Suppressor macrophage treated with lipopolysaccharide for 4 hours (primary cell): ENCODE measurements at regions not wholly inside any gene's neighbourhood (a gene's known extent, or its start where the extent isn't known, plus 50 kb on each side); places are given as distances from the start of the nearest gene placed in this dataset.

ENCODE experiments used
- DNase-seq: peaks from one replicate; pipeline ENCODE4 v3.0.0-alpha.2; 2020

DNA sequence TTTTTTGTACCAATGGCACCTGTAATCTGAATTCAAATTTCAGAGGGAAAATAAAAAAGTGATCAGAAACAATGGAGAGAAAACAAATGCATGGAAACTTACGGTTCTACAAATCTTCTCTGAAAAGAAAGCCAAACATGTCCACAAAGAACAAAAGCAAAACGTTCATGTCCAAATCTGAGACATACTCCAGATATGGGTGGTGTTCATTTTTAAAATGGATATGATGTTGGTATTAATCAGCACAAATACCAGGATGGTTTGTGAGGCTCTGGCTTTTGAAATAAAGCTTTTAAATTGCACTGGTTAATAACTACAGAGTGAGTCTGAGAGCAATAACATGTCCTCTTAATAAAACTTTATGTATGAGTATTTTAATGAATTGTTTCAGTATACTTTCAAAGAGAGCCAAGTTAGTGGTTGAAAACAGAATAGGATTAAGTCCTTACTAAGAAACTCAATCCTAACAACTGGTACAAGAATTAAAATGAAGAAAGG, 366.4 kb downstream of the INHBA start:
- DNase-seq, result no peak

DNA sequence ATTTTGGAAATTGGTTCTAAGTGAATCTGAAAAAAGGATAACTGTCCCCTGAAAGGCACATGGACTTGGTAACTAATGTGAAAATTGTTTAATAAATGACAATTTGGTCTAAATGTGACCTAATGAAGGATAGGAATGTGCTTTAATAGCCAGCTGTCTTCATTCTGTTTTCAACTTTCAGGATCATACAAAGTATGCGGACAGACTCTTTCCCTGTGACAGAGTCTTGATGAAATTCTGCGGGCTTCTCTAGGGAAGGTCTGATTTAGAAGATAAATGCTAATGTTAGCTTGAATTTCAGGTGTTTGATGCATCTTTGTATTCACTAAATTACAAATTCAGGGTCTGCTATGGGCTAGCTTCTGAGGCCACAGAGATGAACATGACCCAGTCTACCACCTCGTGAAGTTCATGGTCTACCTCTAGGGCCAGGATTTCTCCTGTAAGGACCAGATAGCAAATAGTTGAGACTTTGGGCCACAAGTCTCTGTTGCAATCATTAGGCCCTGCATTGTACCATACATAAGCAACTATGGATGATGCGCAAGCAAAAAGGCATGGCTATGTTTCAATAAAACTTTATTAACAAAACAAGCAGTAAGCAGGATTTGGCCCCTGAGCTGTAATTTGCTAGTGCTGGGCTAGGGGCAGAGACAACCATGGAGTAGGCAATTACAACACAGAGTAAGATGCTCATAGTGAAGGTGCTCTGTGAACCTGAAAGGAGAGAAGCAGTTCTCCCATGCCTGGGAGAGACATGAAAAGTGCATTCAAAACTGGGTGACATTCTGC, 368.6 kb downstream of the INHBA start:
- no peak for DNase-seq

DNA sequence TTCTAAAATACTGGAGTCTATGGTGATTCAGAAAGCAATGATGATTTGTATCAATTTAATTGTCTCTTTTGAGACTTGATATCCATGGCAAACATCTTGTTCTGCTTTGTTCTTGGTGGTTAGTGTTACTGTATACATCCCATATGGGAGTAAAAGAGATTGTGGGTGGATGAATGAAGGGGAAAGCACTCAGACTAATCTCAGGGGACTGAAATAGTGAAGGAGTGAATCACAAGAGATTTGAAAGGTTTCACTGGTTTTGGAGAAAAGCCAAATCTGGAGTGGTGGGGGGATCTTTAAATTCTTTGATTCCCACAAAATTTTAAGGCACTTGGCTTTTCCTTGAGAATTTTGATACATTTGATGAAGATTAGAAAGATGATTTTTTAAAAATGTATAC, 369.4 kb downstream of the INHBA start:
- no peak for DNase-seq

DNA sequence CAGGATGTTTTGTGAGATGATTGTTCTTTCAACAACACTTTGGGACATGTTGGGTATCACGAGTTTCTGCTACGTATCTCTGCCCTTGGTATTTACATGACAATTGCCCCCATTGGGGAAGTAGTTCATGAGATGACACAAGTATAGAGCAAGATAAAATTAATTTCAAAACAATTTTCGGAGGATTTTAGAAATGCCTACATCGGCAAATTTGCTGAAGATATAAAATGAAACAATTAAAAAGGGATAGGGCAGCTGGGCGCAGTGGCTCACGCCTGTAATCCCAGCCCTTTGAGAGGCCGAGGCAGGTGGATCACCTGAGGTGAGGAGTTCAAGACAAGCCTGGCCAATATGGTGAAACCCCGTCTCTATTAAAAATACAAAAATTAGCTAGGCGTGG, 371.7 kb downstream of the INHBA start:
- no peak for DNase-seq

DNA sequence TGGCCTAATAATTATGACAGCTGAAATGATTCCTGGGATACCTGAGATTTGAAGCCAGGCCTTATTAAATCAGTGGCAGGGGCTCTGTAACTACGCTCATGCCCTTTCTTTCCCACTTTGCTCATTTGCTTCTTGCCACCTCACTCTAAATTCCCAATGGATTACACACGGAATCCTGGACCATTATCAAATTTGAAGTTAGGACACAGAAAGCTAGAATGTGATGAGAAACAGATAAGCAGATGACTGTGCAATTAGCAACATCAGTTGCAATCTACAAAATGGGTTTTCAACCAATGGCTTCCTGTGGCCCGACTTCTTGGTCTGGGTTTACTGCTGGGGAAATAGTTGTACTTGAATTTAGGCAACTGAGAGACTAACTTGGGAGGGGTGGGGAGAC, 374.3 kb downstream of the INHBA start:
- DNase-seq, result no peak

DNA sequence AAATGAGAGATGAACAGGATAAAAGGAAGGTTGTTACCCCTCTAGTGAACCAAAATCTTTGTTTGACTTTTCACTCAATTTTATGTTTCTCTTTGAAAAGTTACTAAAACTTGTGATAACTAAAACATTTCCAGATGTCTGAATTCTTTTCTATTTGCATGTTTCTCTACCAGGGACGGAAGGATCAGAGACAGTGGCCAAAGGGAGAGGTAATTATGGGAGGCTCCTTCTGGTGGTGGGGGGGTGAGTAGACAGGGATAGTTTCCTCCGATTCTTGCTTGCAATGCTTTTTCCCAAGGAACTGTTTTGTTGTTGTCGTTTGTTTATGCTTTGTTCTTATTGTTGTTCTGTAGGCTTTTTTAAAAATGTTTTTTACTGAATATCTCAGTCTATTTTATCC, 374.8 kb downstream of the INHBA start:
- no peak for DNase-seq

DNA sequence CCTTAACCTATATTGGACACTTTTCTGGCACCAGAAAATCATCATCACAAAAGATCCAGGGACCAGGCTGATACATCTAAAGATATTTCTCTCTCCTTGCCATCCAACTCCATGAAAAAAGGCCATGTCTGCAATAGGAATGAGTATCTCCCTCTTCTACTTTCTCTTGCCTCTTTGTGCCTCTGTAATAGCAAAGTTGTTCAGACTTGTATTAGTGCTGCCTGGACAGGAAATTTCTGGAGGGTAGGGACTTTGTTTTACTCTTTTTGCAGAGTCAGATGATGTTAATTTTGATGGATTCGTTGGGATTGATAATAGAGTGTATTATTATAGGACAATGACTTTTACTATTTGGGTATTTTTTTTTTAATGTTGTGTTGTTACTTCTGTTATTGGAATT, 376.3 kb downstream of the INHBA start:
- DNase-seq, result no peak

DNA sequence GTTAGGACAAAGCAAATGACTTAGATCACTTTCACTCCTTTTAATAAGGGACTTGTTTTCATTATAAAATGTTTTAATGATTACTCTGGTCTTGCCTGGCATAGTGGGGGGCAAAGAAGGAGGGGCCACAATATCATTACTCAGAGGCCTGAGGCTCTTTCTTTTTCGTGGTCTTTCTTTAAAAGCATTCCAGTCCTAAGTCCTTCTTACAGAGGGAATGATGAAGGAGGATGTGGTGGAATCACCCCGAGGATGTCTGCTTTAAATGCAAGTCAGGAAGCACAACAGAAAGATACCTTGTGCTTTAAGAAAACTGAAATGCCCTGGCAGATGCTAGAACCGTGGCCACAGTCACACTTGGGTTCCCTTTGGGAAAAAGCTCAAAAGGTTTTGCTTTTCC, 379.1 kb downstream of the INHBA start:
- DNase-seq, result no peak

DNA sequence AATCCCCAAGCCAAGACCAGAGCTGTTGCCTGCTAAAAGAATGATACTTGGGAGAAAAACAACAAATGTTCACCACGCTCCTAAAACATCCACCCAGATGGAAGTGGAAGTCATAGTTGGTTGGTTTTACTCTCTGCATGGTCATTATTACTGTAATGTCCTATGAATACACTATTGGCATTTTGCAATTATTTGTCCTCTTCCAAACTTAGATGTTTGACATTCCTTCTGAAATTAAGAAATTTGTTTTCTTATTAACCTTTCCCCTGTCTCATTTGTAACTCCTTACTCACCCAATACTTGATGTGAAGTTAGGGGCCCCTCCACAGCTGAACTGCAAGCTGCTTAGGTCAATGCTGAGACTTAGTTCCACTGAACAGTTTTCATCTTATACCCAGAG, 383.3 kb downstream of the INHBA start:
- no peak for DNase-seq

DNA sequence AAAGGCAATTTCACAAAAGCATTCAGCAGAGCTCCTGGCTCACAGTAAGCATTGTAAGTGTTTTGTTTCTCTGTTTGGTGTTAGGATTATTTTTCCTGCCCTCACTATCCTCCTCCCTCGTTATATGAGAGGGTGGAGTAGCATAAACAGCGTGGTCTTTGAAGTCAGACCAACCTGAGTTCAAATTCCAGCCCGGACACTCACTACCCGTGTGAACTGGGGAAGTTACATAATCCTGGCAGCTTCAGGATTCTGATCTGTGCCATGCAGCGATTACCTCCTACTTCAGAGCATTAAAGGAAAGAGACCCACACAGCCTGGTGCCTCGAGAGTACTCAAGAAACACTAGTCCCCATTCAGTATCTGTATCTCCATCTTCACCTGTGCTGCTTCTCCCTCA, 386.5 kb downstream of the INHBA start:
- DNase-seq, result no peak

DNA sequence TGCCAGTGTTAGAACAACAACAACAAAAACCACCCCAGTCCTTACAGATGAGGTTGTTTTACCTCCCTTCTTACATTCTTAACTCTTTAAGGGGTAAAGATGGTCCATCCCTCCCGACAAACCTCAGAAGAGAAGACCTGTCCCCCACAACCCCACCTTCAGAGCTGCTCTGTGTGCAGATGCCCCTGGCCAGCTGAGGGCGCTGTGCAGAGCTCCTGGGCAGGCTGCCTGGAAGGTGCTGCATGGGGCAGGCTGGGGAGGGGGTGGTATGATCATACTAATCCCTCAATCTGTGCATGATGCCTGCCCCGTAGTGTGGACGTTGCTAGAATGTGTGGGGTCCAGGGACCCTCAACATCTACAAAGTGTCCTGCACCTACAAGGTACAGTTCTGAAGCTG, 387.1 kb downstream of the INHBA start:
- DNase-seq, result no peak

DNA sequence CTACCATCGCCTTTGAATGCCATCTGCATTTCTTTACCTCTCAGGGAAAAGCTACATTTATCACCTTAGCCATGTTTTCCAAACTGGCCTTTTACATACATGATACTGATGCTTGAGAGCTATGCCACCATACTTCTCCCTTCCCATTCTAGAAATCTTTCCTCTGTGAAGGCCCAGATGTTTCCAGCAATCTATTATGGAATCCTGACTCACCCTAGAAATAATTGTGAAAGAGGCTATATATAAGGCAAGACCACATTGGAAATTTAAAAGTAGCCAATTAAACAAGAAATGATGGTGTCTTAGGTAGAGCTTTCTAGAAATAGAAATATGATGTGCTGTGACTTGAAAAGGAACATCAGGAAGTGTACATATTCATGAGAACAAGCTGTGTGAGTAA, 389.7 kb downstream of the INHBA start:
- DNase-seq, result no peak

DNA sequence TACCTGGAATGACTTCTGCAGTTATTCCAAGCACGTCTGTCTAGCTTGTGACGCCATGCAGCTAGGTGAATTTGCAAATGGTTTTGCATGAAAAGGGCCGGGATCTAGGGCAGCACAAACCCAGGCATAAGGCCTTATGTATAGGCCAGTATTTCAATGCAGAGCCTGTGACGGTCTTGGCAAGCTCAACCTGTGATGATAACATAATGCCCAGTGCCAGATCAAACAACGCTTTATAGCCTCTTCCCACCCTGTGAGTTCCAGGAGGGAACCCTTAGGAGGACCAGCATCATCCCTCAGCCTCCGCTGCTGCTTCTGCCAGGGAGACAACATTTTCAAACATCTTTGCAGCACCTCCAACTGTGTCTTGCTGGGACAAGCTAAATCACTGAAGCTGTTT, 390.7 kb downstream of the INHBA start:
- no peak for DNase-seq

DNA sequence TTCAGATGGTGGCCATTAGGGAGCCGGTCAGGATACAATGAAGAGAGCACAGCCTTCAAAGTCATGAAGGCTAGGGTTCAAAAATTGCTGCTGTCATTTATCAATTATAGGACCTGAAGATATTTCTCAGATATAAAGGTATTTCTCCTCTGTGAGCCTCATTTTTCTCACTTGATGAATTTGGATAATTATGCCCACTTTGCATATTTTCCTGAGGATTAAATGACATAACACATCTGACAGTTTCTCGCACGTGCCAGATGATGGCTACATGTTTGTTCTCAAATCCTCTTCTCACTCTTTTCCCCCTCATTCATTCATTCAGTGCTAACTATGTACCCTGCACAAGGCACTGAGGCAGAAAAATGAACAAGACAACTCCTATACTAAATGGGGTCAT, 391.6 kb downstream of the INHBA start:
- DNase-seq, result no peak

DNA sequence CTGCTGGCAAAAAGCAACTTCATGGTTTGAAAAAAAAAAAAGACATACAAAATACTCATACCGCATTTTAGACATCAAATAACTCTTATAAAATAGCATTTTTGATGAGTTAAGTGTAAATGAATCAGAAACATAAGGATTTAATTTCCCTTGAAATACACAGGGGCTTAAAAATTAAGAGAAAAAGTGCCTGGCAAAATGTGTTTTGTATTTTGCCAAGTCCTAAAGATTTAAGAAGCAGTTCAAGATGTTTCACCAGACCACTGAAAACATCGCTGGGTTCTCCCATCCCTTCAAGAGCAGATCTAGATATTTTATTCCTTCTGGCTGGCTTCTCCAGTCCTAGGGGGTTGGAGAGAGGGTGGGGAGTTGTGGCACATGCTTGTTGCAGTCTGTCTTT, 396.4 kb downstream of the INHBA start:
- no peak for DNase-seq

DNA sequence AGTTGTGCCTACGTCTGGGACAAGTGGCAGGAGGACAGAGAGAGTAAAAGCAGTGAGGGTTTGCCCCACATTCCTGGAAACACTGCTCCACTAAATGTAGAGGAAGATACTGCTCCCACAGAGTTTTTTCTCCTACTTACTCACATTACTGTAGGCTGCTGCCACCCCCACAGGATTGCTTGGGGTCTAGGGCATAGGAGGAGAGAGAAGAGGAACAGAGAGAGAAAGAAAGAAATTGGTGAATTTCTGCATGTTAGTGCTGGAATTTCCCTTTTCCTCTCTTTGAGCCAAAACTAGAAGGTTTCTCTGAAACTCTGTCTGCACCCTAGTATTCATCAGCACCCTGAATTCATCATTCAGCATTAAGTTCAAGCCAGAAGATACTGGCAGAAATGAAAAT, 397.9 kb downstream of the INHBA start:
- peak; percentile 41 for DNase-seq

DNA sequence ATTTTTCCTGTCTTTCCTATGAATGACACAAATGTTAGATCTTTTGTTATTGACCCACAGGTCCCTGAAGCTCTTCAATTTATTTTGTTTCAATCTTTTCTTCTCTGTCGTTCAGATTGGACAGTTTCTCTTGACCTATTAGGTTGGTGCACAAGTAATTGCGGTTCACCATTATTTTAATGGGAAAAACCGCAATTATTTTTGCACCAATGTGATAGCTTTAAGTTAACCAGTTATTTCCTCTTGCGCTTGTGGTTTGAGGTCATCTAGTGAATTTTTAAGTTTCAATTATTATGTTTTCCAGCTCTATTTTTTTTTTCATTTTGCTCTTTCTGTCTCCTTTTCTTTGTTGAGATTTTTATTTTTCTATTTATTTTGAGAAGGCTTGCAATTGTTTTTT, 399.2 kb downstream of the INHBA start:
- DNase-seq, result no peak

DNA sequence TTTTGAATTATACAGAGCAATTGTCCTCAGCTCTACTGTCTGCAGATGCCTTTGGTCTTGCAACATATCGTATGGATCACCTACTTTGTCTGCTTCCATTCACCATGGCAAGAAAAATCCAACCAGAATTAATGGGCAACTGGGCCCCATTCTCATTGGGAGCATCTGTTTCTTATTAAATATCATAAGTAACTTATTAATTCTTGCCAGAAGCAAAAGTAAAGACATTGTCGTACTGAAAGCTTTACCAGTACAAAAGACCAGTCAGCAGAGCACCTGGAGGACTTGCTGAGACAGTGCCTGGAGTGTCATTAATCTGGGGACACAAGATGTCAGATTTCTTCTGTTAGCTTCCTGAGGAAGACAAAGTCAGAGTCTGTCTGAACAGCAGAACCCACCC, 404.5 kb downstream of the INHBA start:
- no peak for DNase-seq

DNA sequence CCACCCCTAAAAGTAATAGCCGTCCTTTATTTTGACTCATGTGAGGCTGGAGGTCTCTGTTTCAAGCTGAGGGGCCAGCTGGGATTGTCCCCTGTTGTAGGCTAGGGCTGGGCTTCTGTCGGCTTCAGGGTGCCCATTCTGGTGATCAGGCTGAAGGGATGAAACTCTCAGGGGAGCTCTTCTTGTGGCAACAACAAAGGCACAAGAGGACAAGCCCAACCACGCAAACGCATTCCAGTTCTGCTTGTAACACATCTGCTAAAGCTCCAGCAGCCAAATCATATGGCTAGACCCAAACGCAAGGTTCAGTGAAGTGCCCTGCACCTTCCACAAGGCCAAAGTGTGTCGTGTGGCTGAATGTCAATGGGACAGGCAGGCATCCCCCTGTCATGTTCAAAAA, 405.7 kb downstream of the INHBA start:
- DNase-seq, result no peak

DNA sequence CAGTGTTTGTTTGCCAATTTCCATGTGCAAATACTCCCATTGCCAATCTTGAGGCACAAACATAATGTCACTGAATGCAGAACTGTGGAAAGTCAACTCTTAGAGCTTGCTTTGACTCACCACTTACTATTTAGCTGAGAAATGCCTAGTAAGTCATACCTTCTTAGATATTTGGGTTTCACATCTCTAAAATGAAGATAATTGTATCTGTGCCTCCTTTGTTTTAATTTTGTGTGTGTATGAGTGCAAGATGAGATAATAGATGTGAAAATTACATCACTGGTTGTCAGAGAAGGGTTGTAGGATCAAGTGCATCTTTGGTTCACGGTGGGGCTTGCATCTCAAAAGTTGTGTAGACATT, 407.5 kb downstream of the INHBA start:
- DNase-seq, result no peak

DNA sequence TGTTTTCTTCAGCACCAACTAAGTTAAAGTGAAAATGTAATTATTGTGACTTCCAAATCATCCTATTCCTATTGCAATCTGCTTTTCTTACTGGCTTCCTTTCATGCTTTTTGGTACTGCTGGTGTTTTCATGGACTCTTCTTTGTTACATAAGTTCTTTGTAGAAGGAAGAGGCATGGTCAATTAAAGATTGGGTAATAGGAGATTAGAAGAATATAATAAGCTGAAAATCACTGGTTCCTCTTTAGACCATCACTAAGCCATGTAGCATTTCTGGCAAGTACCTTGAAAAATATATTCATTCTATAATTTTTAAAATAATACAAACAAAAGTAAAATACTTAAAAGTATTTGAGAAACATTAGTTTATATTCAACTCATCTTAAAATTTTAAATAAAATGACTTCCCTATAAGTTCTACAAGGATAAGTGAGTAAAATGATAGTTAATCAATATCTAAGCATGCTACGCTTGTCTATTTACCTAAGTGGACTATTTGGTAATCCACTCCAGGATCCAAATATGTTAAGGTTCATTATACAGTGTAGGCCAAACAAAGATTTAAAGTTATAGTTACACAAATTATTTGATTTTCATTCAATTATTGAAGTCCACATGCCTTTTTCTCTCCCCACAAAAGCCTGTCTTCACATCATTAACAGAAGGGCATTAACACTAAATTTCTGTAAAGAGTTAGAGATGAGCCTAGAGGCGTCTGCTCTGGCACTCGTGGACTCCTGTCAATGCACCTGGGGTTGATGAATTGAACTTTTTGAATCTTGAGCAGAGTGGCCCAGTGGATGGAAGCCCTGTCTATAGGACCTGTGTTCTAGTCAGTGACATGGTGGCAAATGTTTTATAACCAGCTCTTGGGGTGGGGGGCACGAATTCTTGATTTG, 408.1 kb downstream of the INHBA start:
- no peak for DNase-seq

DNA sequence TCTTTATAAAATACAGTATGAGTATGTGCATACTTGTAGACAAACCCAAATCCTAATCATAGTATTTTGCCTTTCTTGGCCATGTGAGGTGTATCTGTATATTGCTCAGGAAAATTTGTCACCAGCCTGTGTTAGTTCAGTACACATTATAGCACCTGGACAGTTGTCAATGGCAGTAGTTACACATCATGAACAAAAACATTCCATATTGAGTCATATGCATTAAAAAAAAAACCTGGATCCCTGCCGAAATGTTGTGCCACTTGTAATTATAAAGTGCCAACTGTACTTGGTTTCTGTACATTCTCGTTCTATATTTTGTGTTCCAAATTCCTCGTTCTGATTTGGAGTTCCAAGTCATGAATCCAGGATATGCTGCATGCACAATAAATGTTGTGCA, 410.4 kb downstream of the INHBA start:
- no peak for DNase-seq

DNA sequence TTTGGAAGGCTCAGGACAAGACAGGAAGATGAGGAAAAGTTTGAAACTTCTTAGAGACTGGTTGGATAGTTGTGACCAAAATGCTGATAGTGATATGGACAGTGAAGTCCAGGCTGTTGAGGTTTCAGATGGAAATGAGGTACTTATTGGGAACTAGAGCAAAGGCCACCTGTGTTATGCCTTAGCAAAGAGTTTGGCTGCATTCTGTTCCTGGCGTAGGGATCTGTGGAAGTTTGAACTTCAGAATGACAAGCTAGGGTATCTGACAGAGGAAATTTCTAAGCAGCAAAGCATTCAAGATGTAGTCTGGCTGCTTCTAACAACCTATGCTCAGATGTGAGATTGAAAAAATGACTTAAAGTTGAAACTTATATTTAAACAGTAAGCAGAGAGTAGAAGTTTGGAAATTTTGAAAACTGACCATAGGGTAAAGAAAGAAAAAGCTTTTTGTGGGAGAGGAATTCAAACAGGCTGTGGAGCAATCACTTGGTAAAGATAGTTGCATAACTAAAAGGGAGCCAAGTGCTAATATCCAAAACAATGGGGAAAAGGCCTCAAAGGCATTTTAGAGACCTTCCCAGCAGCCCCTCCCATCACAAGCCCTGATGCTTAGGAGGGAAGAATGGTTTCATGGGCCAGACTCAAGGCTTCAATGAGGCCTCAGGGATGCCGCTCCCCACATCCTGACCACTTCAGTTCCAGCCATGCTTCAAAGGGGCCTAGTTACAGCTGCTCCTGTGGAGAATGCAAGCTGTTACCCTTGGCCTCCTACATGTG, 415.1 kb downstream of the INHBA start:
- DNase-seq, result no peak

DNA sequence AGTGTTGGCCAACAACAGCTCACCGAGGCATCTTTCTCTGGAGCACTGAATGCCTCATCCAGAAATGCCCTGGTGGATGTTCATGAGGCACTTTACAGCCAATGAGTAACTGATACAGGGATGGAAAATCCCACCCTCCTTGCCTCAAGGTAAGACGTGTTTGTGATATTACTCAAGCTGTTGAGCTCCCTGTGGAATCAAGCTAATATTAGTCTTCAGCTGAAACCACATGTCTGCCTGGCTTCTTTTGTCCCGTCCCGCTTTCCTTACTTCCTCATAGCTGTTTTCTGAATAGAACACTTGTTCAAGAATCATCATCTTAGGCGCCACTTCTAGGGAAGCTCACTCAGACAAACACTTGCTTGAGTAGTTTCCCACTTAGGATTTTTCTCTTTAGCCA, 422.4 kb downstream of the INHBA start:
- no peak for DNase-seq
